ENCODE measurements at regions not wholly inside any gene's neighbourhood (a gene's known extent, or its start where the extent isn't known, plus 50 kb on each side); places are given as distances from the start of the nearest gene placed in this dataset.
"Not testable (repeated sequence)": the region's sequence is repeated elsewhere in the genome, so short reads cannot be mapped to it uniquely, and the experiment has no call there.

GRCh38 chr21:26331205-26331980, 160.8 kb upstream of the APP start:
- no peak for DNase-seq

DNA sequence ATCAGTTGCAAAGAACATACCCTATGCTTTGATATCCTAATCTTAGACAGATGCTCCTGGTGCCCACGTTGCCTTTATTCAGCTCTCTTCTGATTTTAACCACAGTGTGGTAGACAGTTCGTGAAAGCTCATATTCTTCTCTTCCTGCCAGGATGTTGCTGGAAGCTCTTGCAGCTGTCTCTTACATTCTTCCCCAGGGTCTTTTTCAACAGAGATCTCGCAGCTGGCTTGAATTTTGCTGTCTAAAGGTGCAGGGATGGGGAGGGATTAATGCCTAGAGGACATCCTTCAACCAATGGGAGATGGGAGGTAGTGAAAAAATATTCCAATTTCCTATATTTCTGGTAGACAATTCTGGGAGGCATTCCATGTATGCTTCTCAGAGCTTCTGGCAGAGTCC, 150.0 kb upstream of the APP start:
- DNase-seq, result no peak

DNA sequence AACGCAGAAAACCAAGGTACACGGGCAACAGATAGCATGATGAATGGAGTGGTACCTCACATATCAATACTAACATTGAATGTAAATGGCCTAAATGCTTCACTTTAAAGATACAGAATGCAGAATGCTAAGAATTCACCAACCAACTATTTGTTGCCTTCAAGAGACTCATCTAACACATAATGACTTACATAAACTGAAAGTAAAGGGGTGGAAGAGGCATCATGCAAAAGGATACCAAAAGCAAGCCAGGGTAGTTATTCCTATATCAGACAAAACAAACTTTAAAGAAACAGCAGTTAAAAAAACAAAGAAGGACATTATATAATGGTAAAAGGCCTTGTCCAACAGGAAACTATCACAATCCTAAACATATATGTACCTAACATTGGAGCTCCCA, 137.1 kb upstream of the APP start:
- DNase-seq, result no peak

DNA sequence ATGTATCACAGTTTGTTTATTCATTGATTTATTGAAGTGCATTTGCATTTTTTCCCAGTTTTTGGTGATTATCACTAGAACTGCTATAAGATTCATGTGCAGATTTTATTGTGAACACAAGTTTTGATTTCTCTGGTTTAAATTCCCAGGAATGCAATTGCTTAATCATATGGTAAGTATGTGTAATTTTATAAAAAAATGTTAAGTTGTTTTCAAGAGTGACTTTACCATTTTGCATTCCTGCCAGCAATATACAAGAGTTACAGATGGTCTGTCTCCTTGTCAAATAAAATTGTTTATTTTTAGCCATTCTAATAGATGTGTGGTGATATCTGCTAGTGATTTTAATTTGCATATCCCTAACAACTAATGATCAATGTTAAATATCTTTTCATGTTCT, 127.3 kb upstream of the APP start:
- no peak for DNase-seq

- DNase-seq, result no peak
These were observed 122.8 kb upstream of the APP start for GRCh38 chr21:26293141-26293946.

DNA sequence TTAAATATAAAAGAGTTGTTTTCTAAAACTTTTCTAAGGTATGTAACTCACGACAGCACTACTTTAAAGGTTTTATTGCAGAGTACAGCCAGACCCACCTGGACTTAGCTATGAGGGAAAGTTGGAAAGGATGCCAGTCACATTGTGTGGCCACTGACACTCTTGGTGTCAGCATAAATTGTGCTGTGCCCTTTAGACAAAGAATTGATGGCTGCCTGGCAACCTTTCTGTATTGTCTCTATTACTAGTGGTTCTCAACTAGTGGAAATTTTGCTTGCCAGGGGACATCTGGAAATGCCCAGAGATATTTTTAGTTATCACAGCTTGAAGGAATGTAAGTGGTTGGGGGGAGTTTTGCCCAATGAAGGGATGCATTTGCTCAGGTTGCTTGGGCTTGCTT, 117.5 kb upstream of the APP start:
- no peak for DNase-seq

- no peak for DNase-seq
These were observed 114.0 kb upstream of the APP start for GRCh38 chr21:26284531-26284930.

- no peak for DNase-seq
These were observed 111.5 kb upstream of the APP start for GRCh38 chr21:26282058-26282457.

DNA sequence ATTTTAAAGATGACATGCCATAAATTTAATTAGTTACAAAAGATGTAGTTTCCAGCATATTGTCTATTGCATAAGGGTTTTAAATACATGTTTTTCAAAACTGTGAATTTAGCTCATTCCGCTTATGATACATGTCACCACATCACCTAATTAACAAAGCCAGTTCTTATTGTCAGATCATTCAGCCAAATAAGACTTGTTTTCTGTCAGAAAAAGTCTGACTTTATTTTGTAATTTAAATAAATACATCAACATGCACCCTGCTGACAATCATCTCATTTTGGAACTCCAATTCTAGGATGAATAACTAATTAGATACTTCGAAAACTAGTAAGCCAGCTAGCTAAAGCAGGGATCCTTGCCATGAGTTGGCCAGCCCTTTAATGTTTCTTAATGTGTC, 110.9 kb upstream of the APP start:
- DNase-seq, result no peak

GRCh38 chr21:26280775-26281174, 110.2 kb upstream of the APP start:
- no peak for DNase-seq

- no peak for DNase-seq
These were observed 109.6 kb upstream of the APP start for GRCh38 chr21:26280148-26280547.

DNA sequence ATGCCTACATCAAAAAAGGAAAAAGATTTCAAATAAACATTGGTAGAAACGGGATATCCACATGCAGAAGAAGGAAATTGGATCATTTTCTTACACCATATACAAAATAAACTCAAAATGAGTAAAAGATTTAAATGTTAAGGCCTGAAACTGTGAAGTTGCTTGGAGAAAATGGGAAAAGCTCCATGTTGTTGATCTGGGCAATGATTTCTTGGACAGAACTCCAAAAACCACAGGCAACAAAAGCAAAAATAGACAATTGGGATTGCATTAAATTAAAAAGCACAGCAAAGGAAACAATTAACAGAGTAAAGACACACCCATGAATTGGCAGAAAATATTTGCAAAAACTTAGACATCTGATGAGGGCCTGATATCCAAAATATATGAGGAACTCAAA, 105.2 kb upstream of the APP start:
- DNase-seq, result no peak

- no peak for DNase-seq
These were observed 103.2 kb upstream of the APP start for GRCh38 chr21:26273686-26274313.

- DNase-seq, result no peak
These were observed 96.8 kb upstream of the APP start for GRCh38 chr21:26267389-26267788.

GRCh38 chr21:26246073-26246472, 75.5 kb upstream of the APP start:
- DNase-seq, result no peak

DNA sequence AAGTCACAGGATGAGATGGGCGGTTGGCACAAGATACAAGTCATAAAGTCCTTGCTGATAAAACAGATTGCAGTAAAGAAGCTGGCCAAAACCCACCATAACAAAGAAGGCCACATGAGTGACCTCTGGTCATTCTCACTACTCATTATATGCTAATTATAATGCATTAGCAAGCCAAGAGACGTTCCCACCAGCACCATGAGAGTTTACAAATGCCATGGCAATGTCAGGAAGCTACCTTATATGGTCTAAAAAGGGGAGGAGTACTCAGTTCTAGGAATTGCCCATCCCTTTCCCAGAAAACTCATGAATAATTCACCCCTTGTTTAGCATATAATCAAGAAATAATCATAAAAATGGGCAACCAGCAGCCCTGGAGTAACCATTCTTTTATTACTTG, 74.9 kb upstream of the APP start:
- DNase-seq, result no peak

GRCh38 chr21:26238646-26239045, 68.1 kb upstream of the APP start:
- DNase-seq, result no peak

- DNase-seq, result no peak
These were observed 65.7 kb upstream of the APP start for GRCh38 chr21:26236281-26236680.

DNA sequence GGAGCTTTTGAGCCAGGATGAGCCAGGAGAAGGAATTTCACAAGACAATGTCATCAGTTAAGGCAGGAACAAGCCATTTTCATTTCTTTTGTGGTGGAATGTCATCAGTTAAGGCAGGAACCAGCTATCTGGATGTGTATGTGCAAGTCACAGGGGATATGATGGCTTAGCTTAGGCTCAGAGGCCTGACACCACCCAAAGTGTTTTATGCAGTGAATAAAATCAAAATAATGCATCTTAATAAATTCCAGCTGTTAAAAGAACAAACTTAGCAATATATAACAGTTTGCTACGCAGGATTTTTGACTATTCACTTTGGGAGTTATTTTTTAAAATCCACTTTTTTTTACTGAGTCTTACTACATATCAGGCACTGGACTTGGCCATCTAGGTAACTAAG, 62.7 kb upstream of the APP start:
- DNase-seq, result not testable (repeated sequence)

DNA sequence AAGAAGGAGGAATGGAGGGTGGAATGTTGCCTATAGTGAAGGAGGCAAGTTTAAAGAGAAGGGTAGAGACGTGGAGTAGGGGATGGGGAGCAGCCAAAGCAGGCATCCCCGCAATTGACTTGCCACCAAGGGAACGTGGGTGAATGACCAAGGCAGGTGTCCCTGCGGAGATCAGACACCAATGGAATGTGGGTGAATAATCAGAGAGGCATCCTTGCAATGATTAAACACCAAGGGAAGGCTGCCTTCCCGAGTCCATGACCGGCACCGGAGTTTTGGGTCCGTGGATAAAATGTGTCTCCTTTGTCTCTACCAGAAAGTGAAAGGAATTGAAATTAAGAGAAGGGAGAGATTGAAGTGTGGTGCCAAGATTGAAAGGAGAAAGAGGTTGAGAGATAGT, 61.9 kb upstream of the APP start:
- not testable (repeated sequence) for DNase-seq

GRCh38 chr21:26227130-26227529, 56.6 kb upstream of the APP start:
- no peak for DNase-seq

DNA sequence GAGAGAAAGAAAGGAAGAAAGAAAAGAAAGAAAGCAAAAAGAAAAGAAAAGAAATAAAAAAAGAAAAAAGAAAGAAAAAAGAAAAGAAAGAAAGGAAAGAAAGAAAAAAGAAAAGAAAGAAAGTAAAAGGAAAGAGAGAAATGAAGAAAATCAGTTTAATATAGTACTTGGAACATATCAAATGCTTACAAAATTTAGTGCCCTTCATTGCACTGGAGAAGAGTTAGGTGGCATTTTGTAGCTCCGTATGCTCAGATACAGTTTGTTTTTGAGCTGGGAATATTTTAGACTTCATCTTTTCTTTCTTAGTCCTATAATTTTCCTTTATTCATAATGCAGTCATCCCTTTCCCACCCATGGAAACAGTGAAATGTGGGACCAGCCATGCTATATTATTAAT, 56.2 kb upstream of the APP start:
- DNase-seq, result no peak

DNA sequence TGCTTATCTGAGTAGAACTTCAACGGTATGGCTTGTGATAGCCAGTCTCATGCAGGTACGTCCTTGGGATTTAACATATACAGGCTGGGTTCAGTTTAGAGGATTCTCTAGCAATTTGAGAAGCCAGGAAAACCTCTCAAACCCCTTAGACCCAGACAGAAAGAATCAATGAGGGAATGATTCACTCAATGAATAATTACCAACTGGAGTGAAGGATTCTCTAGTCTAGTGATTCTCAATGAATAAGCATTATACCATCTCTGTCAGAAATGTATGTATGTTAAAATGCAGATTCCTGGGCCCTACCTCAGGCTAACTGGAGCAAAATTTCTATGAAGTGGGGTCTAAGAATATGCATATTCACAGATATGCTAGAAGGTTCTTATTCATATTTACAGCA, 54.5 kb upstream of the APP start:
- DNase-seq, result no peak

DNA sequence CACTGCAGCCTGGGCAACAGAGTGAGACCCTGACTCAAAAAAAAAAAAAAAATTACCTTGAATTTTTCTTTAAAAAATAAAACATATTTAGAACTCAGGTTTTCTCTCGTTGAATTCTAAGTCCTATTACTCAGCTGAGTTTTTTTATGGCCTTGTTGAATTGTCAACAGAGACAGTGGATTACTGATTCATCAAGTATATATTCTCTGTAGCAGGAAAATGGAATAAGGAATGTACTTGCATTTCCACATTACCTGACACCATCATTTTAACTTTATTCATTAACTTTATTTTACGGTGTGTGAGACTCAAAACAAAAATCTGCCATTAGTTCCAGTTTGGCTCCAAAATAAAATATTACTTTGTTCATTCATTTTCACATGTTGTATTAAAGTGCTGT, 53.8 kb upstream of the APP start:
- no peak for DNase-seq
